ENCODE measurements at regions not wholly inside any gene's neighbourhood (a gene's known extent, or its start where the extent isn't known, plus 50 kb on each side); places are given as distances from the start of the nearest gene placed in this dataset.

DNA sequence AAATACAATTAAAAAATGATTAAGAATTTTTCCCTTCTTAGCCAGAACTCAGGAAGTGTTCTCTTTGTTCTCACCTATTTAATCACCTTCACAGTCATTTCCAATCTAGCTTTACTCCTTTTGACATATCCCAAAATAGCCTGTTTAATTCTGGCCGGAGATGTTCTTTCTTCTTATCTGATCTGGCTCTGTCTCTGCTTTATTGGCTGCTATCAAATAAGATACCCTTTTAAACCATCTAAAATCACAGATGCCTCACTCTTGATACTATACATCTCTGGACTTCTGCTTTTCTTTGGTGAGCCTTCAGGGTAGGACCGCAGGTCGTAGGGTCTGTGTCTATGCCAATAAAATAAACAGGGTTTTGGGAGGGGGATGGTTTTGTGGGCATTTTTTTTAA, 319.2 kb upstream of the SEMA6D start:
- TF ChIP-seq CTCF (IDR thresholded peaks at IDR 0.05) (no peak), ZFX (IDR thresholded peaks at IDR 0.05; ENCODE audit: borderline replicate concordance) (no peak)
